ENCODE measurements at regions not wholly inside any gene's neighbourhood (a gene's known extent, or its start where the extent isn't known, plus 50 kb on each side); places are given as distances from the start of the nearest gene placed in this dataset.

GRCh38 chr13:93098972-93099371 is 127.6 kb upstream of the GPC6 start:
- no peak for TF ChIP-seq CTCF (IDR thresholded peaks at IDR 0.05)
- no peak for TF ChIP-seq POLR2A (IDR thresholded peaks at IDR 0.05)
